ENCODE measurements at regions not wholly inside any gene's neighbourhood (a gene's known extent, or its start where the extent isn't known, plus 50 kb on each side); places are given as distances from the start of the nearest gene placed in this dataset.

GRCh38 chr1:143643148-143643885 is 328.5 kb downstream of the FAM72C start:
- Histone ChIP-seq H3K9me3 (ENCODE audit: low read length) (no peaks in the 10 kb centered on the region), H3K4me3 (replicated peaks in 1 of 3; ENCODE audit: insufficient read depth in 1 of 3, low read depth in 2 of 3, low read length in 3 of 3) (no peak overlapping the region; a peak in 2 of 6 replicates), H3K27ac (ENCODE audit: extremely low read length, insufficient read depth, low read length) (no peak overlapping the region), H2AFZ (ENCODE audit: low read length) (no peak overlapping the region), H3K9ac (ENCODE audit: insufficient read depth, low read depth, low read length) (no peak overlapping the region), H3K27me3 (ENCODE audit: control insufficient read depth in 1 of 2, insufficient read depth in 2 of 2, low read length in 2 of 2) (peaks cover 0 to 10% of the 10 kb centered on the region in 2 experiments; a peak in 1 of 5 replicates), H3K4me2 (ENCODE audit: low read depth, low read length) (no peak overlapping the region), H3K4me1 (ENCODE audit: insufficient read depth, low read length) (no peaks in the 10 kb centered on the region), H3K36me3 (replicated peaks in 1 of 2; ENCODE audit: control insufficient read depth in 1 of 2, insufficient read depth in 2 of 2, low read length in 2 of 2) (no peaks in the 10 kb centered on the region), H3K79me2 (ENCODE audit: insufficient read depth, low read length) (no peaks in the 10 kb centered on the region), H4K20me1 (ENCODE audit: insufficient read depth, low read length) (no peaks in the 10 kb centered on the region)
- 33% methylated on average over 22 of the region's 56 CpGs for WGBS (ENCODE audit: low lambda C conversion rate)
- ChIA-PET CTCF (ENCODE audit: low intra/inter-chr PET ratio, low total read pairs) (no interaction called here), POLR2A (no interaction called here)
- DNase-seq (ENCODE audit: low spot score) (no peak), ATAC-seq (peak; percentile 63), FAIRE-seq (no peak)
- TF ChIP-seq HNRNPLL (IDR thresholded peaks at IDR 0.05; ENCODE audit: low read depth, low read length, poor library complexity, severe bottlenecking) (peak; percentile 38), AHR (CRISPR knock-in tag; IDR thresholded peaks at IDR 0.05) (no peak), BHLHE40 (IDR thresholded peaks at IDR 0.05; ENCODE audit: low read length) (no peak), RFX5 (IDR thresholded peaks at IDR 0.05; ENCODE audit: low read depth, low read length) (no peak), PAWR (CRISPR knock-in tag; IDR thresholded peaks at IDR 0.05; ENCODE audit: borderline replicate concordance) (no peak), MAX (IDR thresholded peaks at IDR 0.05) (no peak)
- BruUV-seq (replicated peaks): no TSS peak
- in situ Hi-C loops (cut with HindIII; ENCODE audit: extremely low pct_ligation_motif_present, low pct_unique_long_range_greater_than_20kb) (no loop called here), intact Hi-C loops (cut with micrococcal nuclease; ENCODE audit: unreplicated experiment) (no loop called here)

GRCh38 chr1:143625886-143626285 is 345.9 kb downstream of the FAM72C start:
- TF ChIP-seq PPARG (CRISPR knock-in tag; conservative IDR thresholded peaks at IDR 0.05) (no peak), ZNF331 (CRISPR knock-in tag; IDR thresholded peaks at IDR 0.05) (no peak)
- POLR2A ChIA-PET: no interaction called here
- CTCF ChIA-PET (ENCODE audit: low intra/inter-chr PET ratio, low total read pairs): no interaction called here
- Histone ChIP-seq H2AFZ (ENCODE audit: low read length) (no peak overlapping the region), H3K79me2 (ENCODE audit: insufficient read depth, low read length) (no peaks in the 10 kb centered on the region), H3K27me3 (ENCODE audit: control insufficient read depth in 1 of 2, insufficient read depth in 2 of 2, low read length in 2 of 2) (no peaks in the 10 kb centered on the region), H3K4me3 (replicated peaks in 1 of 3; ENCODE audit: insufficient read depth in 1 of 3, low read depth in 2 of 3, low read length in 3 of 3) (no peak overlapping the region), H3K27ac (ENCODE audit: extremely low read length, insufficient read depth, low read length) (no peak overlapping the region), H3K9ac (ENCODE audit: insufficient read depth, low read depth, low read length) (no peak overlapping the region), H3K4me1 (ENCODE audit: insufficient read depth, low read length) (no peaks in the 10 kb centered on the region), H3K36me3 (replicated peaks in 1 of 2; ENCODE audit: control insufficient read depth in 1 of 2, insufficient read depth in 2 of 2, low read length in 2 of 2) (no peaks in the 10 kb centered on the region), H4K20me1 (ENCODE audit: insufficient read depth, low read length) (no peaks in the 10 kb centered on the region), H3K9me3 (ENCODE audit: low read length) (no peaks in the 10 kb centered on the region), H3K4me2 (ENCODE audit: low read depth, low read length) (no peak overlapping the region)
- intact Hi-C loops (cut with micrococcal nuclease; ENCODE audit: unreplicated experiment) (no loop called here), in situ Hi-C loops (cut with HindIII; ENCODE audit: extremely low pct_ligation_motif_present, low pct_unique_long_range_greater_than_20kb) (no loop called here)
- WGBS (ENCODE audit: low lambda C conversion rate): 0% methylated on average over 2 of the region's 2 CpGs
- no TSS peak for BruUV-seq (replicated peaks)
- FAIRE-seq (no peak), DNase-seq (ENCODE audit: low spot score) (no peak), ATAC-seq (no peak)
